K562 (cell line): ENCODE measurements at regions not wholly inside any gene's neighbourhood (a gene's known extent, or its start where the extent isn't known, plus 50 kb on each side); places are given as distances from the start of the nearest gene placed in this dataset.

Experiments
- ATAC-seq: fragments of 200-7000 bp; cut with Tn5 transposase; 3 replicates; pipeline ENCODE4 v1.9.1; 2020; ENCODE audit warnings: moderate library complexity
- BruUV-seq: library from RNA; stranded (reverse); fragments of 400-500 nt; replicated peaks from 2 replicates; lab custom pipeline; 2021; lab: Mats Ljungman, UMichigan
- CTCF ChIA-PET: fragments of 300-600 bp; formaldehyde crosslinking; extraction: SDS; loops from one replicate; lab custom pipeline; 2021; ENCODE audit warnings: low intra/inter-chr PET ratio; lab: Yijun Ruan, JAX
- POLR2A ChIA-PET: fragments of 300-600, 350-650 bp; sonication (Branson Sonifier 250); formaldehyde crosslinking; extraction: SDS; loops from one replicate; lab custom pipeline; 2021; ENCODE audit warnings: antibody characterized with exemption, inconsistent platforms; lab: Yijun Ruan, JAX
- DNase-seq, 4 experiments: peaks; one replicate each; pipeline versions ENCODE4 v3.0.0 to v3.0.0-alpha.2; 2011 to 2018; ENCODE audit warnings: low spot score in 3 of 4, mixed read lengths in 3 of 4; ENCODE audit errors: extremely low read depth in 1 of 4
- FAIRE-seq: peaks from 2 replicates; lab custom pipeline; 2011; peaks lifted over from hg19 to GRCh38; lab: Jason Lieb, UNC
- H2AFZ ChIP-seq: 2 replicates; pipeline ENCODE4 v1.6.0; 2011; ENCODE audit warnings: low read depth, low read length, control low read depth, inconsistent platforms
- H3K27ac ChIP-seq: fragments of 200-600 bp; 3 replicates; pipeline ENCODE4 v1.8.0; 2011; ENCODE audit warnings: low read depth, mild to moderate bottlenecking, control low read depth, inconsistent platforms, low read length, moderate library complexity, mixed read lengths; ENCODE audit errors: extremely low read depth
- H3K27me3 ChIP-seq, 2 experiments: fragments of 300-600 bp in 1 of 2; 2 replicates in 1 of 2; 3 replicates in 1 of 2; pipeline versions ENCODE4 v1.6.0 to v1.8.0; 2011; ENCODE audit warnings: inconsistent platforms in 2 of 2, low read length in 2 of 2, mild to moderate bottlenecking in 1 of 2, mixed read lengths in 1 of 2, moderate library complexity in 1 of 2; ENCODE audit not compliant: control insufficient read depth in 2 of 2, insufficient read depth in 2 of 2
- H3K36me3 ChIP-seq: fragments of 300-600 bp; 3 replicates; pipeline ENCODE4 v1.8.0; 2011; ENCODE audit warnings: mild to moderate bottlenecking, low read length, inconsistent platforms; ENCODE audit not compliant: control insufficient read depth, insufficient read depth
- H3K4me1 ChIP-seq, 2 experiments: fragments of 200-600 bp in 1 of 2; replicated peaks in 1 of 2; 2 replicates in 1 of 2; 3 replicates in 1 of 2; pipeline versions ENCODE4 v1.5.1 to v1.8.0; 2011; ENCODE audit warnings: inconsistent platforms in 2 of 2, low read length in 2 of 2, mild to moderate bottlenecking in 1 of 2, mixed read lengths in 1 of 2, moderate library complexity in 1 of 2; ENCODE audit not compliant: control insufficient read depth in 2 of 2, insufficient read depth in 2 of 2
- H3K4me2 ChIP-seq: 2 replicates; pipeline ENCODE4 v1.6.1; 2011; ENCODE audit warnings: low read length, control low read depth, inconsistent platforms, mixed read lengths; ENCODE audit not compliant: insufficient read depth
- H3K4me3 ChIP-seq: fragments of 200-600 bp; sonication (generic), shearing (Covaris generic); 2 replicates; pipeline ENCODE4 v1.5.1; 2016; ENCODE audit warnings: control low read depth, inconsistent platforms
- H3K79me2 ChIP-seq: fragments of 200-600 bp; 3 replicates; pipeline ENCODE4 v1.8.0; 2011; ENCODE audit warnings: low read length, inconsistent platforms; ENCODE audit not compliant: control insufficient read depth, insufficient read depth
- H3K9ac ChIP-seq, 2 experiments: 2 replicates each; pipeline versions ENCODE4 v1.6.0 to v1.6.1; 2011; ENCODE audit warnings: low read depth in 2 of 2, low read length in 2 of 2, control low read depth in 1 of 2, inconsistent platforms in 1 of 2, mild to moderate bottlenecking in 1 of 2, mixed read lengths in 1 of 2; ENCODE audit not compliant: insufficient read depth in 1 of 2
- H3K9me1 ChIP-seq: one replicate; pipeline ENCODE4 v1.6.0; 2011; ENCODE audit warnings: inconsistent platforms, mild to moderate bottlenecking, low read length, moderate library complexity; ENCODE audit not compliant: control insufficient read depth, insufficient read depth
- H3K9me3 ChIP-seq: replicated peaks from 2 replicates; pipeline ENCODE4 v1.5.1; 2011; ENCODE audit warnings: low read depth, low read length, inconsistent platforms; ENCODE audit not compliant: control insufficient read depth, insufficient read depth
- H4K20me1 ChIP-seq: replicated peaks from 2 replicates; pipeline ENCODE4 v1.6.1; 2011; ENCODE audit warnings: low read length, inconsistent platforms, mixed read lengths; ENCODE audit not compliant: control insufficient read depth, insufficient read depth
- FUS ChIP-seq: fragments of 200-400 bp; formaldehyde crosslinking; optimal IDR thresholded peaks from 2 replicates; pipeline ENCODE3; 2017; ENCODE audit warnings: low read depth, low read length
- IFI16 ChIP-seq: fragments of 250-450 bp; sonication (Bioruptor Pico); IDR thresholded peaks from 2 replicates; pipeline ENCODE4 v2.1.2; 2022; ENCODE audit warnings: mild to moderate bottlenecking, inconsistent platforms
- WGBS: fragments of 100-300 bp; shearing (Covaris generic); methylation state at CpG from one replicate; pipeline ENCODE4 v1.1.6; 2016; ENCODE audit warnings: low coverage, mixed read lengths; ENCODE audit not compliant: insufficient coverage; ENCODE audit errors: missing lambda C conversion rate; 5-methylcytosine and 5-hydroxymethylcytosine counted together
- in situ Hi-C: fragments of 300-500 bp; cut with MboI; formaldehyde crosslinking; loops from 4 replicates; pipeline ENCODE4 v1.15.0; 2018; ENCODE audit warnings: inconsistent platforms, mixed read lengths
- intact Hi-C: fragments of 100-400 bp; cut with micrococcal nuclease; formaldehyde crosslinking; loops from 2 replicates; pipeline ENCODE4 v1.14.2; 2022
- TF ChIP-seq, protein P1 (sequence below): sonication (generic); formaldehyde crosslinking; IDR thresholded peaks from 2 replicates; pipeline ENCODE4 v1.8.1; 2023; ENCODE audit warnings: mild to moderate bottlenecking, missing genetic modification reagents

DNA sequence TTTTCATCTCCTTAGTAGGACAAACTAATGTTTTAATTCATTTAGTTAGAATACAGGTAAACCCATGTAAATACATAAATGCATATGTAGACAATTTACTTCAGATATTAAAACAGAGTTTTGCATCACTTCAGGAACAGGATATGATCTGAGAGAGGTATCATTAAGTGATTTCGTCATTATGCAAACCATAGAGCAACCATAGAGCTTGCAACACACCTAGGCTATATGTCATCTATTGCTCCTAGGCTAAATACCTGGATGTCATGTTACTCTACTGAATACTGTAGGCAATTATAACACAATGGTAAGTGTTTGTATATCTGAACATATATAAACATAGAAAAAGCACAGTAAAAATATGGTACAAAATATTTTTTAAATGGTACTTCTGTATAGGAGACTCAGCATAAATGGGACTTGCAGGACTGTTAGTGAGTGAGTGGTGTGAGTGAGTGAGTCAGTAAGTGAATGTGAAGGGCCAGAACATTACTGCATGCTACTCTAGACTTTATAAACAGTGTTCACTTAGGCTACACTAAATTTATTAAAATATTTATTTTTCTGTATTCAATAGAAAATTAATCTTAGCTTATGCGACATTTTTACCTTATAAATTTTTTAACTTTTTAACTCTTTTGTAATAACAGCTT lies 1377.5 kb upstream of the CDH9 start (continued):
- TF ChIP-seq, protein P1, sequence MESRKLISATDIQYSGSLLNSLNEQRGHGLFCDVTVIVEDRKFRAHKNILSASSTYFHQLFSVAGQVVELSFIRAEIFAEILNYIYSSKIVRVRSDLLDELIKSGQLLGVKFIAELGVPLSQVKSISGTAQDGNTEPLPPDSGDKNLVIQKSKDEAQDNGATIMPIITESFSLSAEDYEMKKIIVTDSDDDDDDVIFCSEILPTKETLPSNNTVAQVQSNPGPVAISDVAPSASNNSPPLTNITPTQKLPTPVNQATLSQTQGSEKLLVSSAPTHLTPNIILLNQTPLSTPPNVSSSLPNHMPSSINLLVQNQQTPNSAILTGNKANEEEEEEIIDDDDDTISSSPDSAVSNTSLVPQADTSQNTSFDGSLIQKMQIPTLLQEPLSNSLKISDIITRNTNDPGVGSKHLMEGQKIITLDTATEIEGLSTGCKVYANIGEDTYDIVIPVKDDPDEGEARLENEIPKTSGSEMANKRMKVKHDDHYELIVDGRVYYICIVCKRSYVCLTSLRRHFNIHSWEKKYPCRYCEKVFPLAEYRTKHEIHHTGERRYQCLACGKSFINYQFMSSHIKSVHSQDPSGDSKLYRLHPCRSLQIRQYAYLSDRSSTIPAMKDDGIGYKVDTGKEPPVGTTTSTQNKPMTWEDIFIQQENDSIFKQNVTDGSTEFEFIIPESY, result no peak

DNA sequence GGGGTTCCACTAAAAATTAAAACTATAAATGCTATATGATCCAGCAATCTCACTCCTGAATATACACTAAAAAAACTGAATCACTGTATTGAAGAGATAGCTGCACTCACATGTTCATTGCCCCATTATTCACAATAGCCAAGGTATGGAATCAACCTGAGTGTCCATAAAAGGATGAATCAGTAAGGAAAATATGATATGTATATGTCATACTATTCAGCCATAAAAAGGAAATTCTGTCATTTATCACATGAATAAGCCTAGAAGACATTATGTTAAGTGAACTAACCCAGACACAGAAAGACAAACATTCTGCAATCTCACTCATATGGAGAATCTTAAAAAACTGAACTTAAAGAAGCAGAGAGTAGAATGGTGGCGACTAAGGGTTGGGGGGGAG lies 1376.2 kb upstream of the CDH9 start:
- no peaks in the 10 kb centered on the region for H3K4me1 ChIP-seq
- no peak overlapping the region for H3K9ac ChIP-seq
- CTCF ChIA-PET, result no interaction called here
- H3K79me2 ChIP-seq, result no peaks in the 10 kb centered on the region
- no peak for FAIRE-seq
- POLR2A ChIA-PET, result no interaction called here
- DNase-seq, result no peak
- H3K4me3 ChIP-seq, result no peak overlapping the region
- H4K20me1 ChIP-seq, result no peaks in the 10 kb centered on the region
- H2AFZ ChIP-seq, result no peak overlapping the region
- WGBS, result 0% methylated on average over 1 of the region's 1 CpG
- H3K27me3 ChIP-seq, result no peaks in the 10 kb centered on the region
- no peaks in the 10 kb centered on the region for H3K9me3 ChIP-seq
- no peak for ATAC-seq
- no TSS peak for BruUV-seq
- in situ Hi-C loops (no loop called here), intact Hi-C loops (no loop called here)
- H3K27ac ChIP-seq, result no peak overlapping the region
- no peaks in the 10 kb centered on the region for H3K36me3 ChIP-seq
- no peak for TF ChIP-seq IFI16 (CRISPR knock-in tag)
- no peak for TF ChIP-seq FUS
- no peaks in the 10 kb centered on the region for H3K9me1 ChIP-seq
- no peak overlapping the region for H3K4me2 ChIP-seq
